HCT116 (cell line): ENCODE measurements at regions not wholly inside any gene's neighbourhood (a gene's known extent, or its start where the extent isn't known, plus 50 kb on each side); places are given as distances from the start of the nearest gene placed in this dataset.

Experiments used
- ATAC-seq: fragments of 200-7000 bp; cut with Tn5 transposase; 2 replicates; pipeline ENCODE4 v1.9.1; 2020; ENCODE audit warnings: mild to moderate bottlenecking, moderate library complexity
- BruUV-seq: library from RNA; stranded (reverse); fragments of 400-500 nt; replicated peaks from 2 replicates; lab custom pipeline; 2021; lab: Mats Ljungman, UMichigan
- CTCF ChIA-PET: fragments of 300-600 bp; sonication (Branson Sonifier 250); formaldehyde crosslinking; loops from one replicate; lab custom pipeline; 2021; ENCODE audit warnings: antibody characterized with exemption; lab: Charles Lee
- POLR2A ChIA-PET: fragments of 300-600, 350-600 bp; sonication (Branson Sonifier 250); formaldehyde crosslinking; loops from one replicate; lab custom pipeline; 2021; ENCODE audit warnings: antibody characterized with exemption; lab: Charles Lee
- RAD21 ChIA-PET, 2 experiments: fragments of 300-600 bp; sonication (Branson Sonifier 250); formaldehyde crosslinking; loops; one replicate each; lab custom pipeline; 2023; ENCODE audit warnings: low total read pairs in 2 of 2; ENCODE audit not compliant: uncharacterized antibody in 2 of 2, unreplicated experiment in 2 of 2, low non-redundant PET in 1 of 2; lab: Charles Lee
- DNase-seq: peaks from one replicate; pipeline ENCODE4 v3.0.0-alpha.2; 2010; ENCODE audit warnings: low read depth, low spot score
- H2AFZ ChIP-seq: fragments of 200-600 bp; shearing (Covaris generic), sonication (generic); 2 replicates; pipeline ENCODE4 v1.6.1; 2017; ENCODE audit warnings: low read depth, mixed run types, mixed read lengths, antibody characterized with exemption, low read length; ENCODE audit not compliant: poor library complexity, severe bottlenecking
- H3K27ac ChIP-seq: 2 replicates; pipeline ENCODE4 v1.5.1; 2012; ENCODE audit warnings: low read depth, low read length
- H3K27me3 ChIP-seq: fragments of 200-600 bp; sonication (generic); 2 replicates; pipeline ENCODE4 v1.6.1; 2016; ENCODE audit warnings: mixed run types, low read length, mixed read lengths; ENCODE audit not compliant: insufficient read depth
- H3K36me3 ChIP-seq, 2 experiments: fragments of 200-500 bp in 1 of 2; fragments of 200-600 bp in 1 of 2; sonication (Bioruptor generic) in 1 of 2; sonication (generic) in 1 of 2; 2 replicates each; pipeline versions ENCODE4 v1.5.1 to v1.6.1; 2014 to 2016; ENCODE audit warnings: low read length in 2 of 2, inconsistent platforms in 1 of 2, mixed read lengths in 1 of 2, mixed run types in 1 of 2; ENCODE audit not compliant: insufficient read depth in 2 of 2, control insufficient read depth in 1 of 2
- H3K4me1 ChIP-seq, 2 experiments: fragments of 200-600 bp in 1 of 2; sonication (generic) in 1 of 2; 2 replicates each; pipeline versions ENCODE4 v1.5.1 to v1.6.1; 2012 to 2017; ENCODE audit warnings: low read length in 2 of 2, inconsistent platforms in 1 of 2, mild to moderate bottlenecking in 1 of 2, mixed read lengths in 1 of 2, mixed run types in 1 of 2, moderate library complexity in 1 of 2; ENCODE audit not compliant: insufficient read depth in 2 of 2, control insufficient read depth in 1 of 2
- H3K4me2 ChIP-seq: fragments of 200-600 bp; sonication (generic); 2 replicates; pipeline ENCODE4 v1.6.1; 2017; ENCODE audit warnings: mixed run types, low read length, mixed read lengths
- H3K4me3 ChIP-seq, 2 experiments: fragments of 200-600 bp in 1 of 2; sonication (generic) in 1 of 2; replicated peaks in 1 of 2; 2 replicates each; pipeline ENCODE4 v1.5.1; 2011 to 2016; ENCODE audit warnings: low read length in 2 of 2, control low read depth in 1 of 2, low read depth in 1 of 2, mild to moderate bottlenecking in 1 of 2, mixed read lengths in 1 of 2, mixed run types in 1 of 2
- H3K79me2 ChIP-seq: fragments of 200-600 bp; sonication (generic); 2 replicates; pipeline ENCODE4 v1.6.1; 2017; ENCODE audit warnings: mild to moderate bottlenecking, mixed run types, low read length, moderate library complexity, mixed read lengths; ENCODE audit not compliant: insufficient read depth
- H3K9ac ChIP-seq: fragments of 200-600 bp; sonication (generic); 2 replicates; pipeline ENCODE4 v1.6.1; 2016; ENCODE audit warnings: low read length, mixed read lengths
- H3K9me2 ChIP-seq: fragments of 200-600 bp; sonication (generic), shearing (Covaris generic); 2 replicates; pipeline ENCODE4 v1.6.1; 2017; ENCODE audit warnings: mixed run types, mild to moderate bottlenecking, moderate library complexity; ENCODE audit not compliant: insufficient read depth
- H3K9me3 ChIP-seq, 2 experiments: fragments of 200-500 bp in 1 of 2; fragments of 200-600 bp in 1 of 2; sonication (Bioruptor generic) in 1 of 2; sonication (generic) in 1 of 2; 2 replicates each; pipeline ENCODE4 v1.6.1; 2014 to 2017; ENCODE audit warnings: low read length in 2 of 2, mixed read lengths in 2 of 2, inconsistent platforms in 1 of 2, low read depth in 1 of 2, mild to moderate bottlenecking in 1 of 2, mixed run types in 1 of 2, moderate library complexity in 1 of 2; ENCODE audit not compliant: control insufficient read depth in 1 of 2, insufficient read depth in 1 of 2
- H4K20me1 ChIP-seq: fragments of 200-600 bp; sonication (generic), shearing (Covaris generic); 2 replicates; pipeline ENCODE4 v1.6.1; 2017; ENCODE audit warnings: mixed run types, mild to moderate bottlenecking, moderate library complexity; ENCODE audit not compliant: insufficient read depth
- ATF3 ChIP-seq: IDR thresholded peaks from 2 replicates; pipeline ENCODE4 v1.6.1; 2012
- CEBPB ChIP-seq: IDR thresholded peaks from 2 replicates; pipeline ENCODE4 v1.6.1; 2012; ENCODE audit warnings: low read depth
- EGR1 ChIP-seq: IDR thresholded peaks from 2 replicates; pipeline ENCODE4 v1.6.1; 2012; ENCODE audit warnings: low read depth
- FOSL1 ChIP-seq: IDR thresholded peaks from 2 replicates; pipeline ENCODE4 v1.6.1; 2012; ENCODE audit warnings: low read depth
- MAX ChIP-seq: IDR thresholded peaks from 2 replicates; pipeline ENCODE4 v1.6.1; 2012
- POLR2A ChIP-seq: IDR thresholded peaks from 2 replicates; pipeline ENCODE4 v1.7.0; 2011; ENCODE audit warnings: borderline replicate concordance; ENCODE audit not compliant: insufficient read depth, insufficient read length; ENCODE audit errors: extremely low read depth
- POLR2AphosphoS5 ChIP-seq: IDR thresholded peaks from 2 replicates; pipeline ENCODE4 v1.6.1; 2011; ENCODE audit warnings: mild to moderate bottlenecking, low read depth, low read length, moderate library complexity
- RAD21 ChIP-seq: IDR thresholded peaks from 2 replicates; pipeline ENCODE4 v1.6.1; 2012; ENCODE audit warnings: low read depth, mild to moderate bottlenecking
- REST ChIP-seq: IDR thresholded peaks from 2 replicates; pipeline ENCODE4 v1.6.1; 2012; ENCODE audit warnings: low read depth
- SIN3A ChIP-seq: IDR thresholded peaks from 2 replicates; pipeline ENCODE4 v1.6.1; 2012; ENCODE audit warnings: low read depth
- YY1 ChIP-seq: IDR thresholded peaks from 2 replicates; pipeline ENCODE4 v1.6.1; 2011; ENCODE audit warnings: low read length, low read depth, moderate library complexity, mild to moderate bottlenecking; ENCODE audit not compliant: insufficient replicate concordance; ENCODE audit errors: extremely low read depth
- ZBTB33 ChIP-seq: IDR thresholded peaks from 2 replicates; pipeline ENCODE4 v1.6.1; 2011; ENCODE audit warnings: mild to moderate bottlenecking, low read length, moderate library complexity; ENCODE audit not compliant: insufficient replicate concordance; ENCODE audit errors: extremely low read depth
- intact Hi-C: fragments of 100-400 bp; cut with micrococcal nuclease; formaldehyde crosslinking; loops from 2 replicates; pipeline ENCODE4 v1.10.0; 2022

- no peak for DNase-seq
- H2AFZ ChIP-seq: no peak overlapping the region
- intact Hi-C loops: no loop called here
- no peaks in the 10 kb centered on the region for H3K36me3 ChIP-seq
- no peaks in the 10 kb centered on the region for H3K9me3 ChIP-seq
- POLR2A ChIA-PET: no interaction called here
- H3K79me2 ChIP-seq: no peaks in the 10 kb centered on the region
- no peak overlapping the region for H3K9ac ChIP-seq
- no peaks in the 10 kb centered on the region for H4K20me1 ChIP-seq
- H3K4me2 ChIP-seq: no peak overlapping the region
- no peaks in the 10 kb centered on the region for H3K9me2 ChIP-seq
- no peak for ATAC-seq
- CTCF ChIA-PET: no interaction called here
- TF ChIP-seq FOSL1 (no peak), POLR2A (no peak), SIN3A (no peak), MAX (no peak), YY1 (no peak)
- peaks cover 5% of the 10 kb centered on the region; the same call in 1 of the 2 replicates for H3K27me3 ChIP-seq
- RAD21 ChIA-PET: no interaction called here
- H3K4me3 ChIP-seq: no peak overlapping the region
- BruUV-seq: no TSS peak
- peaks cover 18 to 21% of the 10 kb centered on the region in 2 experiments for H3K4me1 ChIP-seq
- no peak overlapping the region for H3K27ac ChIP-seq
Observed at GRCh38 chr3:72663429-72663828, 184.8 kb downstream of the SHQ1 start.

GRCh38 chr3:72661115-72661457 is 187.2 kb downstream of the SHQ1 start:
- Histone ChIP-seq H3K9me2 (no peaks in the 10 kb centered on the region), H2AFZ (no peak overlapping the region), H3K27me3 (peaks cover 5% of the 10 kb centered on the region; the same call in 1 of the 2 replicates), H3K4me2 (peak overlapping the region; percentile 42), H3K36me3 (no peaks in the 10 kb centered on the region), H3K4me3 (no peak overlapping the region), H4K20me1 (no peaks in the 10 kb centered on the region), H3K4me1 (peaks cover 27 to 31% of the 10 kb centered on the region in 2 experiments), H3K27ac (no peak overlapping the region), H3K9me3 (no peaks in the 10 kb centered on the region), H3K9ac (no peak overlapping the region), H3K79me2 (no peaks in the 10 kb centered on the region)
- BruUV-seq: no TSS peak
- ChIA-PET POLR2A (no interaction called here), CTCF (no interaction called here), RAD21 (no interaction called here)
- intact Hi-C loops: no loop called here
- peak; percentile 91 for ATAC-seq
- peak; percentile 67 for DNase-seq
- TF ChIP-seq MAX (peak; percentile 39; the same call in 1 of the 2 replicates), REST (no peak), POLR2A (no peak), ATF3 (no peak), RAD21 (peak; percentile 39), EGR1 (no peak), YY1 (no peak), POLR2AphosphoS5 (peak; percentile 56), ZBTB33 (no peak), CEBPB (0 out of 2 replicates have a peak, but pooled peaks have one; percentile 44)
